Esophagus squamous epithelium (tissue), 5 donors: ENCODE measurements at regions not wholly inside any gene's neighbourhood (a gene's known extent, or its start where the extent isn't known, plus 50 kb on each side); places are given as distances from the start of the nearest gene placed in this dataset.

Experiments used
- DNase-seq: peaks from one replicate; lab custom pipeline; 2025; lab: John Stamatoyannopoulos, UW
- H3K27ac ChIP-seq, 4 donors: fragments of 200-600 bp; sonication (generic); one replicate each; pipeline ENCODE4 v1.5.1; 2016 to 2019; ENCODE audit warnings: mild to moderate bottlenecking in 1 of 4
- H3K27me3 ChIP-seq, 4 donors: fragments of 200-600 bp; sonication (generic); 1 replicate in 3 of 4; 2 replicates in 1 of 4; pipeline versions ENCODE4 v1.5.1 to v1.6.0; 2017 to 2021; ENCODE audit warnings: antibody characterized with exemption in 1 of 4
- H3K36me3 ChIP-seq, 3 donors: fragments of 200-600 bp; sonication (generic); one replicate each; pipeline ENCODE4 v1.5.1; 2016 to 2019
- H3K4me1 ChIP-seq, 3 donors: fragments of 200-600 bp; sonication (generic); one replicate each; pipeline ENCODE4 v1.5.1; 2017 to 2019
- H3K4me3 ChIP-seq, 4 donors: fragments of 200-600 bp; sonication (generic); 1 replicate in 3 of 4; 2 replicates in 1 of 4; pipeline ENCODE4 v1.5.1; 2016 to 2019; ENCODE audit warnings: mild to moderate bottlenecking in 2 of 4, moderate library complexity in 1 of 4
- H3K9me3 ChIP-seq, 3 donors: fragments of 200-600 bp; sonication (generic); one replicate each; pipeline ENCODE4 v1.5.1; 2016 to 2019
- POLR2A ChIP-seq, 4 donors: fragments of 450-650 bp; IDR thresholded peaks; one replicate each; pipeline ENCODE4 v1.6.1; 2017; ENCODE audit warnings: antibody characterized with exemption in 4 of 4, mild to moderate bottlenecking in 4 of 4, moderate library complexity in 3 of 4
- WGBS, 2 donors: methylation state at CpG; one replicate each; pipeline ENCODE4 v1.1.5; 2018; 5-methylcytosine and 5-hydroxymethylcytosine counted together
- intact Hi-C: fragments of 100-400 bp; cut with DNase I; formaldehyde crosslinking; loops from one replicate; pipeline ENCODE4 v1.15.0; 2022
- TF ChIP-seq, protein P1 (sequence below), 6 experiments: fragments of 450-650 bp in 4 of 6; fragments of 200-600 bp in 2 of 6; sonication (generic) in 2 of 6; IDR thresholded peaks; one replicate each; pipeline ENCODE4 v1.5.1; 2016 to 2019; ENCODE audit warnings: antibody characterized with exemption in 6 of 6, mild to moderate bottlenecking in 4 of 6, moderate library complexity in 4 of 6
- donor health status: DM: yes; HTN: yes; CAD: no.

DNA sequence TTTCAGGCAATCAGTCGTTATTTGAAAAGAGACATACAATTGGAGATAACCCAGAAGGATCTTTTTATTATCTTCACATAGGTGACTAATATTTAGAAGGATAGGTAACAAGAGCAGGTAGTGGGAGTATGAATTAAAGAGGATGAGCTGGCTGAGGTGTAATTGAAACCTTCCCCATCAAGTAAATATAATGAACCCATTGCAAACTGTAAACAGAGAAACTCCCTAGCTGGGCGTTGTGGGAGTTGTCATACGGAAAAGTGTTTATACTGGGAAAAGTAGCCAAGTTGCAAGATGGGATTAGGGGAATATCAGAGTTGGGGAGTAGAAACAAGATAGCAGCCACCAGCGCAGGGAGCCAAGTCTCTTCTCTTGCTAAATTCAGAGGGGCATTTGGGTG lies 448.4 kb downstream of the COG6 start:
- H3K4me1 ChIP-seq, result peaks cover 6 to 36% (median 20%) of the 10 kb centered on the region in 3 donors
- H3K36me3 ChIP-seq, result no peaks in the 10 kb centered on the region
- DNase-seq, result no peak
- TF ChIP-seq, protein P1, sequence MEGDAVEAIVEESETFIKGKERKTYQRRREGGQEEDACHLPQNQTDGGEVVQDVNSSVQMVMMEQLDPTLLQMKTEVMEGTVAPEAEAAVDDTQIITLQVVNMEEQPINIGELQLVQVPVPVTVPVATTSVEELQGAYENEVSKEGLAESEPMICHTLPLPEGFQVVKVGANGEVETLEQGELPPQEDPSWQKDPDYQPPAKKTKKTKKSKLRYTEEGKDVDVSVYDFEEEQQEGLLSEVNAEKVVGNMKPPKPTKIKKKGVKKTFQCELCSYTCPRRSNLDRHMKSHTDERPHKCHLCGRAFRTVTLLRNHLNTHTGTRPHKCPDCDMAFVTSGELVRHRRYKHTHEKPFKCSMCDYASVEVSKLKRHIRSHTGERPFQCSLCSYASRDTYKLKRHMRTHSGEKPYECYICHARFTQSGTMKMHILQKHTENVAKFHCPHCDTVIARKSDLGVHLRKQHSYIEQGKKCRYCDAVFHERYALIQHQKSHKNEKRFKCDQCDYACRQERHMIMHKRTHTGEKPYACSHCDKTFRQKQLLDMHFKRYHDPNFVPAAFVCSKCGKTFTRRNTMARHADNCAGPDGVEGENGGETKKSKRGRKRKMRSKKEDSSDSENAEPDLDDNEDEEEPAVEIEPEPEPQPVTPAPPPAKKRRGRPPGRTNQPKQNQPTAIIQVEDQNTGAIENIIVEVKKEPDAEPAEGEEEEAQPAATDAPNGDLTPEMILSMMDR (IDR thresholded peaks at IDR 0.05), result no peak
- TF ChIP-seq POLR2A (IDR thresholded peaks at IDR 0.05), result no peak
- intact Hi-C loops, result no loop called here
- no peak overlapping the region for H3K4me3 ChIP-seq
- peaks cover 0 to 8% (median 0%) of the 10 kb centered on the region in 3 donors for H3K9me3 ChIP-seq
- WGBS, 2 donors, result 67 to 68% methylated on average over 4 of the region's 4 CpGs
- peak overlapping the region in 1 of 4 donors; percentile 87 for H3K27ac ChIP-seq
- H3K27me3 ChIP-seq, result no peaks in the 10 kb centered on the region

DNA sequence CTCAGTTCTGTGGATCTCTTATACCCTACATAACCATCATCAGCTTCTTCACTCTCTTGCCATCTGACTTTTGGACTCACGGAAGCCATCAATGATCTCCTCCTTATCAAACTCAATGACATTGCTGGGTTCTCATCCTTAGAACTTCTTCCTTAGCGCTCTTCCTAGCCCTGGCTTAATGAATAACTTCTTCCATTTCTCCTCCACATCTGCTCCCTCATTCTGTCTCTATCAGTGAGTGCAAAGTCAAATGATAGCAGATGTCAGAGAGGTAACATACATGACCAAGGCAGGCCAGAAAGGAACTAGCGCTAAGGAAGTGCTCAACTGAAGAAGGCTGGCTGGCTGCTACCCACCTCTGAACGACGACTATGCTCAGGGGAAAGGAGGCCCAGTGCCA lies 449.8 kb downstream of the COG6 start:
- no peak overlapping the region for H3K4me3 ChIP-seq
- no peaks in the 10 kb centered on the region for H3K9me3 ChIP-seq
- no peak overlapping the region for H3K27ac ChIP-seq
- WGBS, 2 donors, result 89 to 96% methylated on average over 5 of the region's 5 CpGs
- intact Hi-C loops, result no loop called here
- H3K27me3 ChIP-seq, result no peaks in the 10 kb centered on the region
- no peak for DNase-seq
- no peak for TF ChIP-seq POLR2A (IDR thresholded peaks at IDR 0.05)
- TF ChIP-seq, protein P1 (IDR thresholded peaks at IDR 0.05), result no peak
- peaks cover 6 to 50% (median 26%) of the 10 kb centered on the region in 3 donors for H3K4me1 ChIP-seq
- H3K36me3 ChIP-seq, result no peaks in the 10 kb centered on the region

DNA sequence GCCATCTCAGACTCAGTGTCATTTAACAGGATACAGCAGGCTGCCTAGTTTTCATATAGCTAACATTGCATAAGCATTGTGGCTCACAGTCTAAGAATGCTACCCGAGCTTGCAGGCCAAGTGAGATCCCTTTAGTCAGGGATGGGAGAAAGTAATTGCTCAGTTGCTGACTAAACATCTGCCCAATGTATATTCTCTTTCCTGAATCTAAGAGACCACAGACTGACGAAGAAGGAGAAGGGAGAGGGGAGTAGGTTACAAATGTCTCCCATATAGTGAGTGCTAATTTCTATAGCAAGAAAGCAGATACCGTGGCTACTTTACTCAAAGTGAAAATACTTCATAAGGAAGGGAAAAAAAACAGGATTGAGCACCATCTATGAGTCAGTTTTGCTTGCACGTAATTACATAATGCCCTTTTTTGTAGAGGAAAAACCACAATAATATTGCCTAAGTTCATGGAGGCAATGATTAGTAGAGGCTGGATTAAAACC lies 453.9 kb downstream of the COG6 start:
- Histone ChIP-seq H3K9me3 (no peaks in the 10 kb centered on the region), H3K36me3 (no peaks in the 10 kb centered on the region), H3K4me3 (peak overlapping the region in 1 of 4 donors; percentile 27), H3K27me3 (no peaks in the 10 kb centered on the region), H3K27ac (peak overlapping the region; percentile 46 to 80 (median 72)), H3K4me1 (peaks cover 0 to 26% (median 7%) of the 10 kb centered on the region in 3 donors)
- 22 to 27% methylated on average over 4 of the region's 4 CpGs for WGBS, 2 donors
- DNase-seq, result no peak
- TF ChIP-seq, protein P1 (IDR thresholded peaks at IDR 0.05), result no peak
- TF ChIP-seq POLR2A (IDR thresholded peaks at IDR 0.05), result no peak
- intact Hi-C loops, result no loop called here

DNA sequence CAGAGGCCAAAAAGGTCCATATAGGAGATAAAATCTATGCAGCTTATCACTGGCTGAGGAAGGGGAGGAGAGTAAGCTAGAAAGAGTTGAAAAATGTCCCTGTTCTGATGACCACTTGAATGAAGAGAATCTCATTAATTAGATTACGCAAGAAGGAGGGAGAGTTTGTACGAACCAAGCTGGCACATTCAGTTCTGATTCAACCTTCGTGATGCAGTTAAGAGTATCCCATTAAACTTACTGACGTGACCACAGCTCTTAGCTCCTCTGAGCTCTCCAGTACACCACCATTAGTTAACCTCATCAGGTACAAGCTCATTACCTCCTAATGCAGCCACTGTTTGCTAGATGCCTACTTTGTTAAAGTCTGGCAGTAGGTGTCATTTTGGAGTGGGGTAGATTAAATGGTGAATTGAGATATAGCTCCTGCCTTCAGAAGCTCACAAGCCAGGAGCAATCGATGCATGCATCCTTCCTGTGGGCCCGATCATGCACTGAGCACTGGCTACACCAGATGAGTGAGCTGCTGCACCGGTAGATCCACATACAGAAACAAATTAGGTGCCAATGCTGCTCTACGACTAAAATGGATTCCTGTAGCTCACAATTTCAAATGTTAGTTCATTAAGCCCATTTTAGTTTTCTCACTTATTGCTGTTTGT lies 458.3 kb downstream of the COG6 start:
- H3K27me3 ChIP-seq, result no peaks in the 10 kb centered on the region
- no peaks in the 10 kb centered on the region for H3K36me3 ChIP-seq
- intact Hi-C loops, result no loop called here
- 79 to 85% methylated on average over 8 of the region's 8 CpGs for WGBS, 2 donors
- peak overlapping the region in 3 of 4 donors; percentile 37 to 73 (median 46) for H3K27ac ChIP-seq
- H3K4me1 ChIP-seq, result peaks cover 0 to 42% (median 19%) of the 10 kb centered on the region in 3 donors
- no peak overlapping the region for H3K4me3 ChIP-seq
- TF ChIP-seq, protein P1 (IDR thresholded peaks at IDR 0.05), result no peak
- TF ChIP-seq POLR2A (IDR thresholded peaks at IDR 0.05), result no peak
- no peak for DNase-seq
- H3K9me3 ChIP-seq, result no peaks in the 10 kb centered on the region

DNA sequence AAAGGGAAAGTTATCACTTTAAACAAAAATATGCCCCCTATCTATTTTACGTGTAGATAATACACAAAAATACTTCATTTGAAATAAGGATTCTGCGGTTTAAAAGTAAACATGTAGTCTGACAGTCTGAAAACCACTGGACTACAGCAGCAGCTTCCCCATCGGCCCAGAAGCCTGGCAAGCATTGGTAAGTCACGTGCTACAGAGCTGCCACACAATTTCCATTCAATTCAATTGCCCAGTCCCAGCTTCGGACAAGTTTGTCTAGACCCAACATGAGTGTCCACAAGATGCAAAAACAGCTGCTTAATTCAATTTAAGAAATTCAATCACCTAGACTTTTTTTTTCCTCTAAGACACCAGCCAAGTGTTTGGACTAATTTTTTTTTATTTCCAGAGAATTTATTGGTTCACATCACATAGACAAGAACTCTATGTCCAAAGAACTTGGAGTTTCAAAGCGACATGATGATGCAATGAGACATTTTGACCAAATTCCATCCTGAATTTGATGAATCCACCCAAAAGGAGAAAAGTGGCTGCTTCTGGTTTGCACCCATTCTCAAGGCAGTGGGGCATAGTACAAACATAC lies 458.9 kb downstream of the COG6 start:
- no peak for TF ChIP-seq POLR2A (IDR thresholded peaks at IDR 0.05)
- TF ChIP-seq, protein P1 (IDR thresholded peaks at IDR 0.05), result no peak
- peak overlapping the region in 3 of 4 donors; percentile 46 to 73 (median 71) for H3K27ac ChIP-seq
- no peak for DNase-seq
- no peaks in the 10 kb centered on the region for H3K36me3 ChIP-seq
- no peak overlapping the region for H3K4me3 ChIP-seq
- peaks cover 0 to 36% (median 17%) of the 10 kb centered on the region in 3 donors for H3K4me1 ChIP-seq
- intact Hi-C loops, result no loop called here
- 91 to 92% methylated on average over 6 of the region's 6 CpGs for WGBS, 2 donors
- H3K27me3 ChIP-seq, result no peaks in the 10 kb centered on the region
- no peaks in the 10 kb centered on the region for H3K9me3 ChIP-seq
